Erythroblast (primary cell): ENCODE measurements at regions not wholly inside any gene's neighbourhood (a gene's known extent, or its start where the extent isn't known, plus 50 kb on each side); places are given as distances from the start of the nearest gene placed in this dataset.
"Not testable (repeated sequence)": the region's sequence is repeated elsewhere in the genome, so short reads cannot be mapped to it uniquely, and the experiment has no call there.

Source experiments
- DNase-seq, 2 experiments: peaks; one replicate each; lab custom pipeline; 2025; lab: John Stamatoyannopoulos, UW
- GATA1 ChIP-seq: IDR thresholded peaks from 2 replicates; pipeline ENCODE4 v1.6.1; 2011; ENCODE audit warnings: low read depth, mild to moderate bottlenecking, control low read depth, low read length, moderate library complexity
- POLR2A ChIP-seq: IDR thresholded peaks from 2 replicates; pipeline ENCODE4 v1.6.1; 2011; ENCODE audit warnings: mild to moderate bottlenecking, low read length

GRCh38 chr5:96214442-96215197, 218.4 kb downstream of the PCSK1 start:
- no peak for DNase-seq
- TF ChIP-seq POLR2A (no peak), GATA1 (no peak)

- no peak for DNase-seq
- TF ChIP-seq POLR2A (no peak), GATA1 (no peak)
Observed at GRCh38 chr5:96209829-96210228, 223.2 kb downstream of the PCSK1 start.

- DNase-seq, result peak; percentile 7 to 11
- TF ChIP-seq POLR2A, result no peak
- no peak for TF ChIP-seq GATA1
Observed at GRCh38 chr5:96207420-96207819, 225.6 kb downstream of the PCSK1 start.

DNA sequence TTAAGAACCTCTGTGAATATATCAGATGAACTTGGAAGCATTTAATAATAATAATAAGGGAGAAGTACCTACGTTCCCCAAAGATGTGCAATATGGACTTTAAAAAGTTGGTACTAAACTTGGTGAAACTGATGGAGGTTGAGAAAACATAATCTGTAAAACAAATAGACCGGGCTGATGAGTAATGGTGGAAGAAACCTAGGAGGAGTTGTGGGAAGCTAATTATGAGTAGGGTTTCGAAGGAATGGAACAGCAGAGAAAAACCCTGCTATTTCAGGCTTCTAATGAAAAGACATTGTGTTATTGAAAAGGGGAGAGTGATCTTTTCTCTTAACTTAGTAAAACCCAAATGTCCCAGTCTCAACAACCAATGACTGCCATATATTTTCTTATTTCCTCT, 229.3 kb downstream of the PCSK1 start:
- no peak for DNase-seq
- TF ChIP-seq GATA1, result no peak
- TF ChIP-seq POLR2A, result no peak

GRCh38 chr5:96201503-96201902, 231.5 kb downstream of the PCSK1 start:
- TF ChIP-seq GATA1 (no peak), POLR2A (no peak)
- DNase-seq, result no peak

- DNase-seq, result no peak
- TF ChIP-seq POLR2A (no peak), GATA1 (no peak)
Observed at GRCh38 chr5:96200641-96201040, 232.4 kb downstream of the PCSK1 start.

- no peak for DNase-seq
- TF ChIP-seq POLR2A (no peak), GATA1 (no peak)
Observed at GRCh38 chr5:96199713-96200183, 233.3 kb downstream of the PCSK1 start.

- DNase-seq, result no peak
- TF ChIP-seq GATA1 (no peak), POLR2A (no peak)
Observed at GRCh38 chr5:96198356-96199058, 234.5 kb downstream of the PCSK1 start.

GRCh38 chr5:96197767-96198166, 235.3 kb downstream of the PCSK1 start:
- not testable (repeated sequence) for DNase-seq

DNA sequence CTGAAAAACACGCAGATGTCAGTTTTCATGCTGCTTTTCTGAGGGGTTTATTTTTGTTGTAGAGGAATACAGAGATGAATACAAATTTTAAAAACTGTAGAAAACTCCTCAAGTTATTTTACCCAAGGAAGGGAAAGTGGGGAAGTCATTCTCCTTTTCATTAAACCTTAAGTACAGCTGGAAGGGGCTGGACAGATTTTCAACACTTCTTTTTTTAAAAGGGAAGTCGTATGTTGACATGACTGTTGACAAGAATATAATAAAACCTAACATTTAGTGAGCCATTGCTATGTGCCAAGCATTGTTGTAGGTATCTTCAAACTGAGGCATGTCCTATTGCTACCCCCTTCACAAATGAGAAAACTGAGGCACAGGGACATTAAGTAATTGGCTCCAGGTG, 235.7 kb upstream of the ELL2 start:
- TF ChIP-seq POLR2A (no peak), GATA1 (no peak)
- DNase-seq, result no peak

- TF ChIP-seq GATA1 (no peak), POLR2A (no peak)
- no peak for DNase-seq
Observed at GRCh38 chr5:96196890-96197289, 235.2 kb upstream of the ELL2 start.

GRCh38 chr5:96196407-96196806, 234.8 kb upstream of the ELL2 start:
- TF ChIP-seq GATA1, result no peak
- no peak for DNase-seq

DNA sequence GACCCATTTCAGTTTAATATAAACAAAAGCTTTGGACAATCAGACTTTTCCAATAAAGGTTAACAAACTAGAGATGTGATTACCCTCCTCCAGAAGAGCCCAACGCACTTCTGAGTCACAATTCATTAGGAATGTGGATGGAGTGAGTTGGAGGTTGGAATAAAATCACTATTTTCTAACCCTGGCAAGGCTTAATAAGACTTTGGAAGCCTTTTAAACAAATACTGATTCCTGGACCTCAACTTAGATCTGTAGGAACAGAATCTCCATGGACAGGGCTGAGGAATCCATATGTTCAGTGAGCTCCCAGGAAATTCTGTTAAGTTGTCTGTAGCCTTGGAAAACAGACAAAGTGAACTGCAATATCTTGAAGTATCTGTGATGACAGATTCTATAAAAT, 233.5 kb upstream of the ELL2 start:
- no peak for DNase-seq
- TF ChIP-seq POLR2A, result no peak
- no peak for TF ChIP-seq GATA1

- TF ChIP-seq GATA1 (no peak), POLR2A (no peak)
- DNase-seq, result no peak
Observed at GRCh38 chr5:96194593-96194992, 232.9 kb upstream of the ELL2 start.
